ENCODE measurements at regions not wholly inside any gene's neighbourhood (a gene's known extent, or its start where the extent isn't known, plus 50 kb on each side); places are given as distances from the start of the nearest gene placed in this dataset.

DNA sequence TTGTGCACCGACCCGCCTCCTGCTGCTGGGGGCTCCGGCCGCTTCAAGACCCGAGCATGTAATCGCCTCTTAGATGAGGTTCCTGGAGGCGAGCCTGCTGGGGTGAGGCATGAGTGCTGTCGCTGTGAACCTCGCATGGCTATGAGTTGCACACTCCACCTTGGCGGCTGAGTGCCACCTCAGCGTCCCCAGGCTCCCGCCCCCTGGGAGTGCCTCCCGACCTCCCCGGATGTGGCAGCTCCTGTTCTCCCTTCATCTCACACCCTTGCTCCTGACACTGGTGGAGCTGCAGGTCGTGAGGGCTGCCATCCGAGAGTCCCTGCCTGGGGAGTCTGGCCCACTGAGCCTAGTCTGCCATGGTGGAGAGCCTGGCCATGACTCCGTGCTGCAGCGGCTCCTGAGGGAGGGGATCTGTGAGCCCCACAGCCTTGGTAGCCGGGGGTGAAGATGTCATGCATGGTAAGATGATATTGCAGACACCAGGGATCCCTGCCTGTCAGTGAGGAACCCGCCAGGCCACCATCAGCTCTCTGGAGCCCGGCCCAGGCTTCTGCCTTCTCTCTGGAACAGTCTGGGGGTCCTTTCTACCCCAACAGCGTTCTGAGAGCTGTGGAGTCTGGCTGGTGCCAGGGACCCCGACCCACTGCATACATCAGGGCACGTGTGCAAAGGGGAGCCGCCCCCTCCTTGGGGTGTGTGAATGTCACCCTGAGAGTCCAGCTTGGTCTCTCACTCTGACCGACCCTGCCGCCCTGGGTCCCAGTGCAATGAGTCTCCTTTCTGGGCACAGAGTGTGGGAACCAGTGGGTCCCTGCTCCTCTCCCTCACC is 61.6 kb upstream of the HS6ST1 start:
- Histone ChIP-seq H3K36me3 (no peaks in the 10 kb centered on the region), H4K20me1 (ENCODE audit: low read depth) (no peaks in the 10 kb centered on the region), H2AFZ (replicated peaks) (no peak overlapping the region), H3K27ac (no peak overlapping the region), H3K9me3 (ENCODE audit: low read depth) (no peaks in the 10 kb centered on the region), H3K79me2 (ENCODE audit: low read depth) (no peaks in the 10 kb centered on the region), H3F3A (ENCODE audit: low read depth) (peaks cover 13% of the 10 kb centered on the region), H3K4me3 (no peak overlapping the region), H3K4me2 (peak overlapping the region; percentile 28), H3K4me1 (peaks cover 42% of the 10 kb centered on the region), H3K27me3 (no peaks in the 10 kb centered on the region), H3K9ac (no peak overlapping the region)
- no peak for TF ChIP-seq EZH2 (IDR thresholded peaks at IDR 0.05)
- no peak for TF ChIP-seq EZH2phosphoT487 (IDR thresholded peaks at IDR 0.05)
- TF ChIP-seq, protein P1, sequence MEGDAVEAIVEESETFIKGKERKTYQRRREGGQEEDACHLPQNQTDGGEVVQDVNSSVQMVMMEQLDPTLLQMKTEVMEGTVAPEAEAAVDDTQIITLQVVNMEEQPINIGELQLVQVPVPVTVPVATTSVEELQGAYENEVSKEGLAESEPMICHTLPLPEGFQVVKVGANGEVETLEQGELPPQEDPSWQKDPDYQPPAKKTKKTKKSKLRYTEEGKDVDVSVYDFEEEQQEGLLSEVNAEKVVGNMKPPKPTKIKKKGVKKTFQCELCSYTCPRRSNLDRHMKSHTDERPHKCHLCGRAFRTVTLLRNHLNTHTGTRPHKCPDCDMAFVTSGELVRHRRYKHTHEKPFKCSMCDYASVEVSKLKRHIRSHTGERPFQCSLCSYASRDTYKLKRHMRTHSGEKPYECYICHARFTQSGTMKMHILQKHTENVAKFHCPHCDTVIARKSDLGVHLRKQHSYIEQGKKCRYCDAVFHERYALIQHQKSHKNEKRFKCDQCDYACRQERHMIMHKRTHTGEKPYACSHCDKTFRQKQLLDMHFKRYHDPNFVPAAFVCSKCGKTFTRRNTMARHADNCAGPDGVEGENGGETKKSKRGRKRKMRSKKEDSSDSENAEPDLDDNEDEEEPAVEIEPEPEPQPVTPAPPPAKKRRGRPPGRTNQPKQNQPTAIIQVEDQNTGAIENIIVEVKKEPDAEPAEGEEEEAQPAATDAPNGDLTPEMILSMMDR (IDR thresholded peaks at IDR 0.05), result no peak
- Mint-ChIP-seq H3K9me3 (peaks cover 4% of the 10 kb centered on the region), H3K36me3 (no peaks in the 10 kb centered on the region), H3K27ac (no peak overlapping the region), H3K4me3 (no peak overlapping the region), H3K4me1 (peaks cover 48% of the 10 kb centered on the region), H3K27me3 (ENCODE audit: insufficient read depth, low read depth) (peaks cover 5% of the 10 kb centered on the region)
- DNase-seq (ENCODE audit: low spot score), result no peak

DNA sequence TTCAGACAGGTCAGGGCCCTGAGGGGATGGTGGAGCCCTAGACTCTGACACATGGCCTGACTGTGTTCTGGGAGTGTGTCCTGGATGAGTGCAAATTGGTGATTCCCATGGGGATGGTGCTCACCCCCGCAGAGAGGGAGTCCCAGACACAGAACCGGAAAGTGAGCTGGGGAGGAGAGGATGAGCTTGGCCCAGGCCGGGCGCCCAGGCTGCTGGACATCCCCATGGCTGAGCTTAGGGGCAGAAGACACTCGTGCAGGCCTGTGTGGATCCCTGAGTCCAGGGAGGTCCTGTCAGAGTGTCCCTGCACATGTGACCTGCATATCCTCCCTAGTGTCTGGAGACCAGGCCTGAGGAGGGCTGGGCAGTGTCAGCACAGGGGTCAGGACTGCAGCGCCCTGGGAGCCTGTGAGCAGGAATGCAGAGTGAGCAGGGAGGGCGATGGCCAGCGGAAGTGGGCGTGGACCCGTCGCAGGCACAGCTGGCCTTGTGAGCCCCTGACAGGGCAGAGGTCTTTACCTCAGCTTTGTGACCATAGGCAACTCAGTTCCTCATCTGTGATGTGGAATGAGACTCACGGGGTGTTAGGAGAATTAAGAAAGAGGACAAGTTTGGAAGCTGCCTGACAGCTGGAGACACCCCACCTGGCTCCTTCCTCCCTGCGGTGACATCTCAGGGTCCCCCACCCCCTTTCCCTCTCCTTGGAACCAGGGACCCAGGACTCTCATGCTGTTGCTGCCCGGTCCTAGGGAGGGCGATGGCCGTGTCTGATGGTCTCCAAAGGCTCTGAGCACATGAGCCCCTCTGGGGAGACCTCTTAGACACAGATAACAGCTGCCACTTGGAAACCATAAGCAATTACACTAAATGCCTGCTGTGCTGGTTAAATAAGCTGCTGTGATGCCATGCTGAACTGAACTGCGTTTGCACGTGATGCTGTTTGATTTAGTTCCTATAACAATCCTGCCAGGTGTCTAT is 62.6 kb upstream of the HS6ST1 start:
- no peaks in the 10 kb centered on the region for H3K27me3 ChIP-seq
- no peaks in the 10 kb centered on the region for H3K79me2 ChIP-seq (ENCODE audit: low read depth)
- H3K27ac Mint-ChIP-seq, result no peak overlapping the region
- peaks cover 5% of the 10 kb centered on the region for H3K27me3 Mint-ChIP-seq (ENCODE audit: insufficient read depth, low read depth)
- DNase-seq (ENCODE audit: low spot score), result peak; percentile 72
- H3K27ac ChIP-seq, result no peak overlapping the region
- TF ChIP-seq, protein P1 (IDR thresholded peaks at IDR 0.05), result no peak
- TF ChIP-seq EZH2phosphoT487 (IDR thresholded peaks at IDR 0.05) (no peak), EZH2 (IDR thresholded peaks at IDR 0.05) (no peak)
- peak overlapping the region; percentile 47 for H3K4me2 ChIP-seq
- peak overlapping the region; percentile 43 for H3K4me3 Mint-ChIP-seq
- H3F3A ChIP-seq (ENCODE audit: low read depth), result peaks cover 13% of the 10 kb centered on the region
- peaks cover 42% of the 10 kb centered on the region for H3K4me1 ChIP-seq
- no peaks in the 10 kb centered on the region for H3K36me3 Mint-ChIP-seq
- H3K36me3 ChIP-seq, result no peaks in the 10 kb centered on the region
- no peak overlapping the region for H3K9ac ChIP-seq
- no peak overlapping the region for H3K4me3 ChIP-seq
- H3K9me3 Mint-ChIP-seq, result peaks cover 8% of the 10 kb centered on the region
- H4K20me1 ChIP-seq (ENCODE audit: low read depth), result no peaks in the 10 kb centered on the region
- peaks cover 48% of the 10 kb centered on the region for H3K4me1 Mint-ChIP-seq
- H2AFZ ChIP-seq (replicated peaks), result no peak overlapping the region
- no peaks in the 10 kb centered on the region for H3K9me3 ChIP-seq (ENCODE audit: low read depth)

DNA sequence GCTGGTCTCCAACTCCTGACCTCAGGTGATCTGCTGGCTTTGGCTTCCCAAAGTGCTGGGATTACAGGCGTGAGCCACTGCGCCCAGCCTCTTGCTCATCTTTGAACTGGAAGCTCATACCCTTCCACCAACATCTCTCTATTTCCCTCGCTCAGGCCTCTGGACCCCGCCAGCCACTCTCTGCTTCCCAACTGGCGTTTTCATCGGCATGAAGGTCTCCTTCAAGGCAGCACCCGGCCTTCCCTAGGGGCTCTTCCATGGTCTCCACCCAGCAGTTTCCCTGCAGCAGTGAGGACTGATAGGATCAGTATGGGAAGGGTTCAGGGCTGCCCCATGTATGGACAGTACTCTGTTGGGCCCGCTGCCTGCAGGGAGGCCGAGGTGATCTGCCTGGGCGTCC is 65.8 kb upstream of the HS6ST1 start:
- no peaks in the 10 kb centered on the region for H3K9me3 ChIP-seq (ENCODE audit: low read depth)
- peaks cover 26% of the 10 kb centered on the region for H3K4me1 ChIP-seq
- H3K36me3 Mint-ChIP-seq, result no peaks in the 10 kb centered on the region
- H3K9ac ChIP-seq, result no peak overlapping the region
- peaks cover 40% of the 10 kb centered on the region for H3K4me1 Mint-ChIP-seq
- H3K27me3 Mint-ChIP-seq (ENCODE audit: insufficient read depth, low read depth), result peaks cover 10% of the 10 kb centered on the region
- no peaks in the 10 kb centered on the region for H3K79me2 ChIP-seq (ENCODE audit: low read depth)
- no peak for DNase-seq (ENCODE audit: low spot score)
- no peaks in the 10 kb centered on the region for H3K36me3 ChIP-seq
- H3K27me3 ChIP-seq, result no peaks in the 10 kb centered on the region
- no peak for TF ChIP-seq EZH2phosphoT487 (IDR thresholded peaks at IDR 0.05)
- TF ChIP-seq, protein P1 (IDR thresholded peaks at IDR 0.05), result no peak
- no peak for TF ChIP-seq EZH2 (IDR thresholded peaks at IDR 0.05)
- no peak overlapping the region for H3K4me2 ChIP-seq
- H3K27ac Mint-ChIP-seq, result peak overlapping the region; percentile 79
- no peak overlapping the region for H3K27ac ChIP-seq
- H3K4me3 Mint-ChIP-seq, result peak overlapping the region; percentile 21
- no peak overlapping the region for H3K4me3 ChIP-seq
- peaks cover 5% of the 10 kb centered on the region for H3F3A ChIP-seq (ENCODE audit: low read depth)
- H3K9me3 Mint-ChIP-seq, result peaks cover 12% of the 10 kb centered on the region
- no peak overlapping the region for H2AFZ ChIP-seq (replicated peaks)
- no peaks in the 10 kb centered on the region for H4K20me1 ChIP-seq (ENCODE audit: low read depth)

Measured in neural progenitor cell (in vitro differentiated cells).